KMS-11 (cell line): ENCODE measurements at regions not wholly inside any gene's neighbourhood (a gene's known extent, or its start where the extent isn't known, plus 50 kb on each side); places are given as distances from the start of the nearest gene placed in this dataset.

Source experiments
- H2AFZ ChIP-seq: fragments of 200-600 bp; sonication (generic); 2 replicates; pipeline ENCODE4 v1.6.1; 2016; ENCODE audit warnings: antibody characterized with exemption, mixed run types, low read depth
- H3K27ac ChIP-seq: fragments of 200-600 bp; sonication (generic); 2 replicates; pipeline ENCODE4 v1.6.1; 2016; ENCODE audit warnings: mild to moderate bottlenecking, mixed run types
- H3K27me3 ChIP-seq: fragments of 200-600 bp; sonication (generic); 2 replicates; pipeline ENCODE4 v1.6.1; 2017; ENCODE audit warnings: mild to moderate bottlenecking, low read depth, mixed run types, moderate library complexity; ENCODE audit not compliant: insufficient read depth
- H3K36me3 ChIP-seq: fragments of 200-600 bp; sonication (generic); 2 replicates; pipeline ENCODE4 v1.6.1; 2017; ENCODE audit warnings: mild to moderate bottlenecking, mixed run types; ENCODE audit not compliant: insufficient read depth
- H3K4me1 ChIP-seq: fragments of 200-600 bp; sonication (generic); 2 replicates; pipeline ENCODE4 v1.6.1; 2016; ENCODE audit warnings: mild to moderate bottlenecking, low read depth, mixed run types; ENCODE audit not compliant: poor library complexity, severe bottlenecking
- H3K4me2 ChIP-seq: fragments of 200-600 bp; sonication (generic); 2 replicates; pipeline ENCODE4 v1.7.0; 2016; ENCODE audit warnings: mild to moderate bottlenecking, mixed run types
- H3K4me3 ChIP-seq: fragments of 200-600 bp; sonication (generic); IDR thresholded peaks from 2 replicates; pipeline ENCODE4 v1.6.1; 2017; ENCODE audit warnings: low read depth, low read length, mixed read lengths; ENCODE audit not compliant: insufficient read depth
- H3K79me2 ChIP-seq: fragments of 200-600 bp; sonication (generic); 2 replicates; pipeline ENCODE4 v1.6.1; 2016; ENCODE audit warnings: low read depth, mixed run types; ENCODE audit not compliant: insufficient read depth
- H3K9ac ChIP-seq: fragments of 200-600 bp; sonication (generic); 2 replicates; pipeline ENCODE4 v1.6.1; 2016; ENCODE audit warnings: mild to moderate bottlenecking, mixed run types
- H4K20me1 ChIP-seq: fragments of 200-600 bp; sonication (generic); 2 replicates; pipeline ENCODE4 v1.6.1; 2016; ENCODE audit warnings: mild to moderate bottlenecking, mixed run types; ENCODE audit not compliant: insufficient read depth
- TF ChIP-seq, protein P1 (sequence below): fragments of 200-600 bp; sonication (generic); conservative IDR thresholded peaks from 2 replicates; pipeline ENCODE4 v1.6.1; 2017; ENCODE audit warnings: low read depth, mild to moderate bottlenecking, antibody characterized with exemption, low read length, moderate library complexity, mixed read lengths

DNA sequence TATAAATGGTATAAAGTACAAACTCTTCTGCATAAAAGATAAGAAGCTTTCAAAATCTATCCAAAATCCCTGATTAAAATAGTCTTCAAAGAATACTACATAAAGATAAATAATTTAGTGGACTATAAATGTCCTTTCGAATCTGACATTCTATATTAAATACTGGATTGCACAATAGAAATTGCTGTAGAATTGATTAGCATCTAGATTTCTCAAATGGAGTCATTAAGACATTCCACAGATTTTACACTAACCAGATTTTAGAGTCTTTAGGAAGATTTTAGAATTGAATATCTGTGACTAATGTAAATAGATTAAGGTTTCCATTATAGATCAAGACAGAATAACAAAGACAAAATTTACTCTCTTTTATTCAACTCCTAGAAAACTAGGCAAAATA, 663.9 kb downstream of the STPG2 start:
- Histone ChIP-seq H3K9ac (no peak overlapping the region), H2AFZ (no peak overlapping the region), H3K4me3 (no peak overlapping the region), H3K4me2 (no peak overlapping the region), H3K79me2 (no peaks in the 10 kb centered on the region), H3K27ac (no peak overlapping the region), H3K27me3 (no peaks in the 10 kb centered on the region), H3K4me1 (no peaks in the 10 kb centered on the region), H4K20me1 (no peaks in the 10 kb centered on the region), H3K36me3 (no peaks in the 10 kb centered on the region; the same call in 1 of the 2 replicates)
- TF ChIP-seq, protein P1, sequence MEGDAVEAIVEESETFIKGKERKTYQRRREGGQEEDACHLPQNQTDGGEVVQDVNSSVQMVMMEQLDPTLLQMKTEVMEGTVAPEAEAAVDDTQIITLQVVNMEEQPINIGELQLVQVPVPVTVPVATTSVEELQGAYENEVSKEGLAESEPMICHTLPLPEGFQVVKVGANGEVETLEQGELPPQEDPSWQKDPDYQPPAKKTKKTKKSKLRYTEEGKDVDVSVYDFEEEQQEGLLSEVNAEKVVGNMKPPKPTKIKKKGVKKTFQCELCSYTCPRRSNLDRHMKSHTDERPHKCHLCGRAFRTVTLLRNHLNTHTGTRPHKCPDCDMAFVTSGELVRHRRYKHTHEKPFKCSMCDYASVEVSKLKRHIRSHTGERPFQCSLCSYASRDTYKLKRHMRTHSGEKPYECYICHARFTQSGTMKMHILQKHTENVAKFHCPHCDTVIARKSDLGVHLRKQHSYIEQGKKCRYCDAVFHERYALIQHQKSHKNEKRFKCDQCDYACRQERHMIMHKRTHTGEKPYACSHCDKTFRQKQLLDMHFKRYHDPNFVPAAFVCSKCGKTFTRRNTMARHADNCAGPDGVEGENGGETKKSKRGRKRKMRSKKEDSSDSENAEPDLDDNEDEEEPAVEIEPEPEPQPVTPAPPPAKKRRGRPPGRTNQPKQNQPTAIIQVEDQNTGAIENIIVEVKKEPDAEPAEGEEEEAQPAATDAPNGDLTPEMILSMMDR, result no peak

DNA sequence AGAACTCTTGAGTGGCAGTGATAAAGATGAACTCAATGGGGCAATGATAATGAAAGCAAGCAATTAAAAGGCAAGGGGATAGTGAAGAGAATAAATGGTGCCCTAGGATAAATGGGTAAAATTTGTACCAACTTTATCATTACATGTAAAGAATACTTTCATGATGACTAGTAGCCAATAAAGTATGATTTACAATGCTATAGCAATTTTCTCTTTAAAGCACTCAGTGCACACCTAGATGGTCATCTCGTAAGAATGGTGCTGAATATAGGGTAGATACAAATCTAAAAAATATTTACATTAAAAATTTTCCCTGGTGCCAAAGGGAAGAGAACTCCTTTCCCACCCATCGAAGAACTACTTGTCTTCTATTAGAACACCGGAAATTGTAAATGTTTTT, 651.4 kb downstream of the STPG2 start:
- Histone ChIP-seq H3K27me3 (no peaks in the 10 kb centered on the region), H2AFZ (no peak overlapping the region), H4K20me1 (no peaks in the 10 kb centered on the region)

DNA sequence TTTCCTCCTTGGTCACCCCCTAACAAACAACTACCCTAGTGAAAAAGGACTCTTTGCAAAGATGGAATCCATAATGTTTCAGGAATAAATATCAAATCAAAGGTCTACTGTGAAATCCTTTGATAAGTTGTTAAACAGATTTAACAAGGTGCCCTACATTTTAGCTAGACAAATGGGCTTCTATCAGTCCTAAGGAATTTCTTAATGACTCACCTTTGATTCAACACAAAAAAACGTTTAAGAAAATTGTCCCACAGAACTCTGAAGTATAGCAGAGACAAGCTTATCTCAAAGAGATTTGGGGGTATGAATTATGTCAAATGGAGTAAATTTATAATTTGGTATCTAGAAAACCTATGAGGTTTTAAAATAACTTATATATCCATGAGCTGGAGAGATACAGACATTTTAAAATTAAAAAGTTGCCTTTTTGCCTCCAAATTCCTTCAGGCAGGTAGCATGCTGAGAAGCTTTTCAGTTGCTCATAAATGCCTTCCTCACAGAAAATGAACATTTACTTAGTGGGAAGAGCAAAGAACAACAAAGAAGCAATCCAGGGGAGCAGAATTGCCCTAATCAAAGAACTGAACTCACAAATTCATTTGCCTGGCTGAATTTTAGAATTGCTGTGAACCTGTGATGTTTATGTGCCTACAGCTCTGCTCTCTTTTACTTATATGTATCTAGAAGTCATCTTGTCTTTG, 649.3 kb downstream of the STPG2 start:
- Histone ChIP-seq H3K27me3 (no peaks in the 10 kb centered on the region), H3K79me2 (no peaks in the 10 kb centered on the region), H3K27ac (no peak overlapping the region), H3K4me2 (no peak overlapping the region), H3K4me3 (no peak overlapping the region), H3K9ac (no peak overlapping the region), H3K36me3 (no peaks in the 10 kb centered on the region), H2AFZ (no peak overlapping the region), H4K20me1 (no peaks in the 10 kb centered on the region), H3K4me1 (no peaks in the 10 kb centered on the region)
- TF ChIP-seq, protein P1, result no peak

More for the DNA sequence above, 651.4 kb downstream of the STPG2 start:
- Histone ChIP-seq H3K79me2 (no peaks in the 10 kb centered on the region), H3K4me3 (no peak overlapping the region), H3K36me3 (no peaks in the 10 kb centered on the region), H3K9ac (no peak overlapping the region), H3K4me1 (no peaks in the 10 kb centered on the region), H3K27ac (no peak overlapping the region), H3K4me2 (no peak overlapping the region)
- TF ChIP-seq, protein P1, result no peak

DNA sequence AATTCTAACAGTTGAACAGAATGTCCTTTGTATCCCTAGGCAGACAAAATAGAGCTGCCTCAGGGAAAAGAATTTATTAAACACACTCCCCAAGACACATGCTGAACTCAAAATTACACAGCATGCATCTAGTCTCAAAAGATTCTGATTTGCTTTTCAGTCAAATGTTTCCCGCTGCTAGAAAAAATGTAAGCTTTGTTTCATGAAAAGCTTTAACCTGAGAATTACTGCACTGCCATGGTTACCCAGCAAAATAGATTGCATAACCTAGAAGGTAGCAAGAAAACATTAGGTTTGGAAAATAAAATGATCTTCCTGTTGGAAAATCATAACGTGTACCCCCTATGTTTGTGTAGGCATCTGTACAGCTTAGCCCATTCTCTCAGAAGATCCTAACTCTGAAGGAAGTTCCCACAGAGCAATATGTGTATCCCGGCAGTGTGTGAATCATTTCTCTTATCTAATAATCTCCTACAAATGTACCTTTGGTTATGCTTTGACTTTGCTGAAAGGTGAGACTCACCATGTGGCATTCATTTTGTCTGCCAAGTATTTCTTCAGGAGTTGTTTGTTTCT, 646.9 kb downstream of the STPG2 start:
- H3K79me2 ChIP-seq, result no peaks in the 10 kb centered on the region
- TF ChIP-seq, protein P1, result no peak
- no peak overlapping the region for H3K4me3 ChIP-seq
- no peaks in the 10 kb centered on the region for H3K4me1 ChIP-seq
- no peaks in the 10 kb centered on the region for H3K36me3 ChIP-seq
- H3K9ac ChIP-seq, result no peak overlapping the region
- no peaks in the 10 kb centered on the region for H3K27me3 ChIP-seq
- no peaks in the 10 kb centered on the region for H4K20me1 ChIP-seq
- H2AFZ ChIP-seq, result no peak overlapping the region
- no peak overlapping the region for H3K27ac ChIP-seq
- no peak overlapping the region for H3K4me2 ChIP-seq
